ENCODE measurements at regions not wholly inside any gene's neighbourhood (a gene's known extent, or its start where the extent isn't known, plus 50 kb on each side); places are given as distances from the start of the nearest gene placed in this dataset.

GRCh38 chr9:85204176-85204575 is 534.6 kb downstream of the NTRK2 start:
- no peak overlapping the region for H3K9ac ChIP-seq (ENCODE audit: low read depth in 1 of 2, low read length in 2 of 2)

GRCh38 chr9:85202596-85202995 is 533.1 kb downstream of the NTRK2 start:
- 46% methylated on average over 3 of the region's 3 CpGs for WGBS
- no peak overlapping the region for H3K27ac ChIP-seq (ENCODE audit: low read depth in 1 of 2, low read length in 2 of 2)
- H3K9ac ChIP-seq (ENCODE audit: low read depth in 1 of 2, low read length in 2 of 2): no peak overlapping the region
- DNase-seq (ENCODE audit: low spot score): no peak
- H3K4me1 ChIP-seq (ENCODE audit: control insufficient read depth in 4 of 4, insufficient read depth in 4 of 4, low read length in 3 of 4): no peaks in the 10 kb centered on the region
- H3K27me3 ChIP-seq (ENCODE audit: control insufficient read depth in 4 of 4, insufficient read depth in 4 of 4, low read length in 3 of 4): peaks cover 0 to 2% (median 0%) of the 10 kb centered on the region in 4 donors
- H3K9me3 ChIP-seq (ENCODE audit: control insufficient read depth in 4 of 4, low read length in 3 of 4): no peaks in the 10 kb centered on the region
- H3K4me3 ChIP-seq (ENCODE audit: low read depth in 1 of 3, low read length in 3 of 3): no peak overlapping the region
- H3K36me3 ChIP-seq (ENCODE audit: control insufficient read depth in 4 of 4, insufficient read depth in 3 of 4, low read depth in 1 of 4, low read length in 3 of 4): no peaks in the 10 kb centered on the region
- no peak for TF ChIP-seq TAF1 (conservative IDR thresholded peaks at IDR 0.05)
- TF ChIP-seq GABPA (IDR thresholded peaks at IDR 0.05 in 1 of 2, conservative IDR thresholded peaks at IDR 0.05 in 1 of 2): no peak
- TF ChIP-seq ATF3 (IDR thresholded peaks at IDR 0.05): no peak
- TF ChIP-seq CTCF (IDR thresholded peaks at IDR 0.05; ENCODE audit: low read depth, low read length, missing input control): no peak
- no peak for TF ChIP-seq RAD21 (IDR thresholded peaks at IDR 0.05)
- TF ChIP-seq HNF4G (IDR thresholded peaks at IDR 0.05): no peak
- no peak for TF ChIP-seq FOXA2 (IDR thresholded peaks at IDR 0.05)
- TF ChIP-seq YY1 (IDR thresholded peaks at IDR 0.05): no peak
- no peak for TF ChIP-seq JUND (IDR thresholded peaks at IDR 0.05)
- TF ChIP-seq REST (IDR thresholded peaks at IDR 0.05): no peak
- TF ChIP-seq MAX (IDR thresholded peaks at IDR 0.05): no peak
- no peak for TF ChIP-seq NR2F2 (IDR thresholded peaks at IDR 0.05)
- no peak for TF ChIP-seq FOXA1 (IDR thresholded peaks at IDR 0.05)
- TF ChIP-seq RXRA (IDR thresholded peaks at IDR 0.05): no peak
- no peak for TF ChIP-seq HNF4A (conservative IDR thresholded peaks at IDR 0.05)
- no peak for TF ChIP-seq EGR1 (IDR thresholded peaks at IDR 0.05; ENCODE audit: low read depth in 2 of 2)

More at GRCh38 chr9:85204176-85204575, 534.6 kb downstream of the NTRK2 start:
- H3K27me3 ChIP-seq (ENCODE audit: control insufficient read depth in 4 of 4, insufficient read depth in 4 of 4, low read length in 3 of 4): peaks cover 0 to 2% (median 0%) of the 10 kb centered on the region in 4 donors
- no peaks in the 10 kb centered on the region for H3K9me3 ChIP-seq (ENCODE audit: control insufficient read depth in 4 of 4, low read length in 3 of 4)
- H3K4me3 ChIP-seq (ENCODE audit: low read depth in 1 of 3, low read length in 3 of 3): no peak overlapping the region
- H3K27ac ChIP-seq (ENCODE audit: low read depth in 1 of 2, low read length in 2 of 2): no peak overlapping the region
- H3K36me3 ChIP-seq (ENCODE audit: control insufficient read depth in 4 of 4, insufficient read depth in 3 of 4, low read depth in 1 of 4, low read length in 3 of 4): no peaks in the 10 kb centered on the region
- DNase-seq (ENCODE audit: low spot score): no peak
- 82% methylated on average over 3 of the region's 3 CpGs for WGBS
- no peaks in the 10 kb centered on the region for H3K4me1 ChIP-seq (ENCODE audit: control insufficient read depth in 4 of 4, insufficient read depth in 4 of 4, low read length in 3 of 4)
- TF ChIP-seq FOXA1 (IDR thresholded peaks at IDR 0.05): no peak
